Activated naive CD4-positive, alpha-beta T cell treated with anti-CD3 and anti-CD28 coated beads, Interleukin-2, amount 10 ng/mL, durations not matched to agents 7 days and 5 days (primary cell): ENCODE measurements at regions not wholly inside any gene's neighbourhood (a gene's known extent, or its start where the extent isn't known, plus 50 kb on each side); places are given as distances from the start of the nearest gene placed in this dataset.

Source experiments
- CTCF ChIA-PET: fragments of 350-600 bp; sonication (Branson Sonifier 250); formaldehyde crosslinking; loops from one replicate; lab custom pipeline; 2021; ENCODE audit warnings: antibody characterized with exemption; lab: Charles Lee
- DNase-seq: peaks from one replicate; pipeline ENCODE4 v3.0.0-alpha.2; 2020
- H3K27ac Mint-ChIP-seq: one replicate; pipeline ENCODE4 v1.8.0; 2021; ENCODE audit warnings: mild to moderate bottlenecking, moderate library complexity, mixed read lengths
- H3K27me3 Mint-ChIP-seq: one replicate; pipeline ENCODE4 v1.8.0; 2021; ENCODE audit warnings: mild to moderate bottlenecking, mixed read lengths
- H3K36me3 Mint-ChIP-seq: one replicate; pipeline ENCODE4 v1.8.0; 2021; ENCODE audit warnings: mixed read lengths
- H3K4me1 Mint-ChIP-seq: one replicate; pipeline ENCODE4 v1.8.0; 2021; ENCODE audit warnings: mixed read lengths
- H3K4me3 Mint-ChIP-seq: one replicate; pipeline ENCODE4 v1.8.0; 2021; ENCODE audit warnings: mild to moderate bottlenecking, moderate library complexity, mixed read lengths
- H3K9me3 Mint-ChIP-seq: one replicate; pipeline ENCODE4 v1.8.0; 2021; ENCODE audit warnings: mixed read lengths

- CTCF ChIA-PET, result no interaction called here
- Mint-ChIP-seq H3K9me3 (no peaks in the 10 kb centered on the region), H3K27me3 (no peaks in the 10 kb centered on the region), H3K4me3 (no peak overlapping the region), H3K27ac (no peak overlapping the region), H3K4me1 (no peaks in the 10 kb centered on the region), H3K36me3 (no peaks in the 10 kb centered on the region)
- DNase-seq, result no peak
Measured at GRCh38 chr4:110793381-110793801, 170.5 kb upstream of the PITX2 start.

- Mint-ChIP-seq H3K4me3 (no peak overlapping the region), H3K27ac (no peak overlapping the region), H3K27me3 (no peaks in the 10 kb centered on the region), H3K36me3 (no peaks in the 10 kb centered on the region), H3K9me3 (no peaks in the 10 kb centered on the region), H3K4me1 (no peaks in the 10 kb centered on the region)
- no peak for DNase-seq
- CTCF ChIA-PET, result no interaction called here
Measured at GRCh38 chr4:110793890-110794554, 171.1 kb upstream of the PITX2 start.

GRCh38 chr4:110795971-110796370, 173.1 kb upstream of the PITX2 start:
- Mint-ChIP-seq H3K27ac (no peak overlapping the region), H3K4me1 (no peaks in the 10 kb centered on the region), H3K4me3 (no peak overlapping the region), H3K27me3 (no peaks in the 10 kb centered on the region), H3K36me3 (no peaks in the 10 kb centered on the region), H3K9me3 (no peaks in the 10 kb centered on the region)
- CTCF ChIA-PET, result no interaction called here
- no peak for DNase-seq

- H3K4me3 Mint-ChIP-seq, result no peak overlapping the region
- H3K27me3 Mint-ChIP-seq, result no peaks in the 10 kb centered on the region
- H3K4me1 Mint-ChIP-seq, result no peaks in the 10 kb centered on the region
- DNase-seq, result no peak
- H3K9me3 Mint-ChIP-seq, result no peaks in the 10 kb centered on the region
- H3K36me3 Mint-ChIP-seq, result no peaks in the 10 kb centered on the region
- CTCF ChIA-PET, result no interaction called here
- no peak overlapping the region for H3K27ac Mint-ChIP-seq
Measured at GRCh38 chr4:110797486-110797885, 174.6 kb upstream of the PITX2 start.

GRCh38 chr4:110798687-110799086, 175.8 kb upstream of the PITX2 start:
- Mint-ChIP-seq H3K27ac (no peak overlapping the region), H3K36me3 (no peaks in the 10 kb centered on the region), H3K4me3 (no peak overlapping the region), H3K4me1 (no peaks in the 10 kb centered on the region), H3K9me3 (no peaks in the 10 kb centered on the region), H3K27me3 (no peaks in the 10 kb centered on the region)
- no peak for DNase-seq
- CTCF ChIA-PET, result no interaction called here

GRCh38 chr4:110799211-110799610, 176.3 kb upstream of the PITX2 start:
- Mint-ChIP-seq H3K4me3 (no peak overlapping the region), H3K36me3 (no peaks in the 10 kb centered on the region), H3K27me3 (no peaks in the 10 kb centered on the region), H3K27ac (no peak overlapping the region), H3K9me3 (no peaks in the 10 kb centered on the region), H3K4me1 (no peaks in the 10 kb centered on the region)
- DNase-seq, result no peak
- CTCF ChIA-PET, result no interaction called here

GRCh38 chr4:110801591-110801990, 178.7 kb upstream of the PITX2 start:
- no peaks in the 10 kb centered on the region for H3K36me3 Mint-ChIP-seq
- no peaks in the 10 kb centered on the region for H3K27me3 Mint-ChIP-seq
- DNase-seq, result no peak
- H3K4me1 Mint-ChIP-seq, result no peaks in the 10 kb centered on the region
- no peak overlapping the region for H3K4me3 Mint-ChIP-seq
- CTCF ChIA-PET, result no interaction called here
- H3K9me3 Mint-ChIP-seq, result no peaks in the 10 kb centered on the region
- H3K27ac Mint-ChIP-seq, result no peak overlapping the region

- Mint-ChIP-seq H3K9me3 (no peaks in the 10 kb centered on the region), H3K27me3 (no peaks in the 10 kb centered on the region), H3K36me3 (no peaks in the 10 kb centered on the region), H3K27ac (no peak overlapping the region), H3K4me3 (no peak overlapping the region), H3K4me1 (no peaks in the 10 kb centered on the region)
- CTCF ChIA-PET, result no interaction called here
- DNase-seq, result no peak
Measured at GRCh38 chr4:110808351-110808878, 185.5 kb upstream of the PITX2 start.

GRCh38 chr4:110815950-110816349, 193.1 kb upstream of the PITX2 start:
- CTCF ChIA-PET, result no interaction called here
- Mint-ChIP-seq H3K27me3 (no peaks in the 10 kb centered on the region), H3K36me3 (no peaks in the 10 kb centered on the region), H3K4me1 (no peaks in the 10 kb centered on the region), H3K9me3 (no peaks in the 10 kb centered on the region), H3K4me3 (no peak overlapping the region), H3K27ac (no peak overlapping the region)
- DNase-seq, result no peak

GRCh38 chr4:110816367-110816766, 193.5 kb upstream of the PITX2 start:
- CTCF ChIA-PET, result no interaction called here
- no peak for DNase-seq
- no peaks in the 10 kb centered on the region for H3K27me3 Mint-ChIP-seq
- no peaks in the 10 kb centered on the region for H3K36me3 Mint-ChIP-seq
- H3K27ac Mint-ChIP-seq, result no peak overlapping the region
- no peak overlapping the region for H3K4me3 Mint-ChIP-seq
- no peaks in the 10 kb centered on the region for H3K9me3 Mint-ChIP-seq
- no peaks in the 10 kb centered on the region for H3K4me1 Mint-ChIP-seq

- Mint-ChIP-seq H3K36me3 (no peaks in the 10 kb centered on the region), H3K27ac (no peak overlapping the region), H3K27me3 (no peaks in the 10 kb centered on the region), H3K9me3 (no peaks in the 10 kb centered on the region), H3K4me1 (no peaks in the 10 kb centered on the region), H3K4me3 (no peak overlapping the region)
- CTCF ChIA-PET, result no interaction called here
- DNase-seq, result no peak
Measured at GRCh38 chr4:110821186-110821585, 198.3 kb upstream of the PITX2 start.

GRCh38 chr4:110823251-110823650, 200.4 kb upstream of the PITX2 start:
- CTCF ChIA-PET, result no interaction called here
- H3K36me3 Mint-ChIP-seq, result no peaks in the 10 kb centered on the region
- no peaks in the 10 kb centered on the region for H3K9me3 Mint-ChIP-seq
- H3K27ac Mint-ChIP-seq, result no peak overlapping the region
- DNase-seq, result no peak
- no peaks in the 10 kb centered on the region for H3K27me3 Mint-ChIP-seq
- H3K4me1 Mint-ChIP-seq, result no peaks in the 10 kb centered on the region
- H3K4me3 Mint-ChIP-seq, result no peak overlapping the region

- no peaks in the 10 kb centered on the region for H3K27me3 Mint-ChIP-seq
- H3K27ac Mint-ChIP-seq, result no peak overlapping the region
- no peaks in the 10 kb centered on the region for H3K9me3 Mint-ChIP-seq
- H3K4me3 Mint-ChIP-seq, result no peak overlapping the region
- CTCF ChIA-PET, result no interaction called here
- no peaks in the 10 kb centered on the region for H3K36me3 Mint-ChIP-seq
- DNase-seq, result no peak
- H3K4me1 Mint-ChIP-seq, result no peaks in the 10 kb centered on the region
Measured at GRCh38 chr4:110824344-110824743, 201.5 kb upstream of the PITX2 start.

- CTCF ChIA-PET, result no interaction called here
- no peaks in the 10 kb centered on the region for H3K27me3 Mint-ChIP-seq
- no peaks in the 10 kb centered on the region for H3K9me3 Mint-ChIP-seq
- no peak for DNase-seq
- H3K27ac Mint-ChIP-seq, result no peak overlapping the region
- H3K4me3 Mint-ChIP-seq, result no peak overlapping the region
- H3K36me3 Mint-ChIP-seq, result no peaks in the 10 kb centered on the region
- no peaks in the 10 kb centered on the region for H3K4me1 Mint-ChIP-seq
Measured at GRCh38 chr4:110826656-110827055, 203.8 kb upstream of the PITX2 start.

GRCh38 chr4:110830461-110830860, 207.6 kb upstream of the PITX2 start:
- no peaks in the 10 kb centered on the region for H3K4me1 Mint-ChIP-seq
- CTCF ChIA-PET, result no interaction called here
- H3K4me3 Mint-ChIP-seq, result no peak overlapping the region
- no peaks in the 10 kb centered on the region for H3K27me3 Mint-ChIP-seq
- no peak for DNase-seq
- H3K36me3 Mint-ChIP-seq, result no peaks in the 10 kb centered on the region
- H3K9me3 Mint-ChIP-seq, result no peaks in the 10 kb centered on the region
- no peak overlapping the region for H3K27ac Mint-ChIP-seq
